ENCODE measurements at regions not wholly inside any gene's neighbourhood (a gene's known extent, or its start where the extent isn't known, plus 50 kb on each side); places are given as distances from the start of the nearest gene placed in this dataset.

- TF ChIP-seq THRA (IDR thresholded peaks at IDR 0.05) (no peak), POLR2A (conservative IDR thresholded peaks at IDR 0.05) (no peak), E2F4 (CRISPR knock-in tag; IDR thresholded peaks at IDR 0.05; ENCODE audit: low read depth) (no peak), ESRRA (IDR thresholded peaks at IDR 0.05; ENCODE audit: borderline replicate concordance, low read depth) (no peak), ARNT (IDR thresholded peaks at IDR 0.05) (no peak), CBFB (CRISPR knock-in tag; IDR thresholded peaks at IDR 0.05) (no peak), GATA2 (CRISPR knock-in tag; IDR thresholded peaks at IDR 0.05) (no peak)
These were observed 242.3 kb upstream of the C16orf82 start for GRCh38 chr16:26824469-26824868.
